H1 (cell line): ENCODE measurements at regions not wholly inside any gene's neighbourhood (a gene's known extent, or its start where the extent isn't known, plus 50 kb on each side); places are given as distances from the start of the nearest gene placed in this dataset.

Experiments
- HDAC2 ChIP-seq, 2 experiments: fragments of 300-600 bp in 1 of 2; sonication (generic) in 1 of 2; IDR thresholded peaks; 2 replicates each; pipeline ENCODE4 v1.6.1; 2011 to 2012; ENCODE audit warnings: low read depth in 2 of 2, low read length in 2 of 2, mild to moderate bottlenecking in 2 of 2, moderate library complexity in 2 of 2, borderline replicate concordance in 1 of 2, inconsistent platforms in 1 of 2
- KDM1A ChIP-seq: fragments of 200-600, 300-600 bp; sonication (generic); IDR thresholded peaks from 2 replicates; pipeline ENCODE4 v1.7.1; 2016; ENCODE audit warnings: mild to moderate bottlenecking, low read length, borderline replicate concordance
- TF ChIP-seq, protein P1 (sequence below): fragments of 300-600 bp; sonication (generic); IDR thresholded peaks from 2 replicates; pipeline ENCODE4 v1.7.1; 2012; ENCODE audit warnings: low read length, moderate library complexity, mild to moderate bottlenecking, inconsistent platforms; ENCODE audit not compliant: insufficient replicate concordance

DNA sequence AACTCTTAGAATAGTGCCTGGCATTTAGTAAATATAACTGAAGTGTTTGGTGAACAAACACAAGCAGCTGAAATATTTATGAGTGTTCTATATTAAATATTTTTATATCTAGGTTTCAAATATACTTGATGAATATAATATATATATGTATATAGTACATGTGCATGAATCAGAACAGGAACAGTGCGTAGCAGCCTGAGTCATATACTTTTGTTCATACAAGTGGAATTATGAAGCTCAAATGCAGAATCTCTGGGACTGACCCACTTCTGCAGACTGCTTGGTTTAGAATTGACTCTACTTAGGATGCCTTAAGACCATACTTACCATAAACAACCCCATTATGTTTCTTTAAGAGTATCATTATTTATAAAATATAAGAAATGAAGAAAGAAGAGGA lies 997.8 kb upstream of the RAG2 start (continued):
- TF ChIP-seq, protein P1, sequence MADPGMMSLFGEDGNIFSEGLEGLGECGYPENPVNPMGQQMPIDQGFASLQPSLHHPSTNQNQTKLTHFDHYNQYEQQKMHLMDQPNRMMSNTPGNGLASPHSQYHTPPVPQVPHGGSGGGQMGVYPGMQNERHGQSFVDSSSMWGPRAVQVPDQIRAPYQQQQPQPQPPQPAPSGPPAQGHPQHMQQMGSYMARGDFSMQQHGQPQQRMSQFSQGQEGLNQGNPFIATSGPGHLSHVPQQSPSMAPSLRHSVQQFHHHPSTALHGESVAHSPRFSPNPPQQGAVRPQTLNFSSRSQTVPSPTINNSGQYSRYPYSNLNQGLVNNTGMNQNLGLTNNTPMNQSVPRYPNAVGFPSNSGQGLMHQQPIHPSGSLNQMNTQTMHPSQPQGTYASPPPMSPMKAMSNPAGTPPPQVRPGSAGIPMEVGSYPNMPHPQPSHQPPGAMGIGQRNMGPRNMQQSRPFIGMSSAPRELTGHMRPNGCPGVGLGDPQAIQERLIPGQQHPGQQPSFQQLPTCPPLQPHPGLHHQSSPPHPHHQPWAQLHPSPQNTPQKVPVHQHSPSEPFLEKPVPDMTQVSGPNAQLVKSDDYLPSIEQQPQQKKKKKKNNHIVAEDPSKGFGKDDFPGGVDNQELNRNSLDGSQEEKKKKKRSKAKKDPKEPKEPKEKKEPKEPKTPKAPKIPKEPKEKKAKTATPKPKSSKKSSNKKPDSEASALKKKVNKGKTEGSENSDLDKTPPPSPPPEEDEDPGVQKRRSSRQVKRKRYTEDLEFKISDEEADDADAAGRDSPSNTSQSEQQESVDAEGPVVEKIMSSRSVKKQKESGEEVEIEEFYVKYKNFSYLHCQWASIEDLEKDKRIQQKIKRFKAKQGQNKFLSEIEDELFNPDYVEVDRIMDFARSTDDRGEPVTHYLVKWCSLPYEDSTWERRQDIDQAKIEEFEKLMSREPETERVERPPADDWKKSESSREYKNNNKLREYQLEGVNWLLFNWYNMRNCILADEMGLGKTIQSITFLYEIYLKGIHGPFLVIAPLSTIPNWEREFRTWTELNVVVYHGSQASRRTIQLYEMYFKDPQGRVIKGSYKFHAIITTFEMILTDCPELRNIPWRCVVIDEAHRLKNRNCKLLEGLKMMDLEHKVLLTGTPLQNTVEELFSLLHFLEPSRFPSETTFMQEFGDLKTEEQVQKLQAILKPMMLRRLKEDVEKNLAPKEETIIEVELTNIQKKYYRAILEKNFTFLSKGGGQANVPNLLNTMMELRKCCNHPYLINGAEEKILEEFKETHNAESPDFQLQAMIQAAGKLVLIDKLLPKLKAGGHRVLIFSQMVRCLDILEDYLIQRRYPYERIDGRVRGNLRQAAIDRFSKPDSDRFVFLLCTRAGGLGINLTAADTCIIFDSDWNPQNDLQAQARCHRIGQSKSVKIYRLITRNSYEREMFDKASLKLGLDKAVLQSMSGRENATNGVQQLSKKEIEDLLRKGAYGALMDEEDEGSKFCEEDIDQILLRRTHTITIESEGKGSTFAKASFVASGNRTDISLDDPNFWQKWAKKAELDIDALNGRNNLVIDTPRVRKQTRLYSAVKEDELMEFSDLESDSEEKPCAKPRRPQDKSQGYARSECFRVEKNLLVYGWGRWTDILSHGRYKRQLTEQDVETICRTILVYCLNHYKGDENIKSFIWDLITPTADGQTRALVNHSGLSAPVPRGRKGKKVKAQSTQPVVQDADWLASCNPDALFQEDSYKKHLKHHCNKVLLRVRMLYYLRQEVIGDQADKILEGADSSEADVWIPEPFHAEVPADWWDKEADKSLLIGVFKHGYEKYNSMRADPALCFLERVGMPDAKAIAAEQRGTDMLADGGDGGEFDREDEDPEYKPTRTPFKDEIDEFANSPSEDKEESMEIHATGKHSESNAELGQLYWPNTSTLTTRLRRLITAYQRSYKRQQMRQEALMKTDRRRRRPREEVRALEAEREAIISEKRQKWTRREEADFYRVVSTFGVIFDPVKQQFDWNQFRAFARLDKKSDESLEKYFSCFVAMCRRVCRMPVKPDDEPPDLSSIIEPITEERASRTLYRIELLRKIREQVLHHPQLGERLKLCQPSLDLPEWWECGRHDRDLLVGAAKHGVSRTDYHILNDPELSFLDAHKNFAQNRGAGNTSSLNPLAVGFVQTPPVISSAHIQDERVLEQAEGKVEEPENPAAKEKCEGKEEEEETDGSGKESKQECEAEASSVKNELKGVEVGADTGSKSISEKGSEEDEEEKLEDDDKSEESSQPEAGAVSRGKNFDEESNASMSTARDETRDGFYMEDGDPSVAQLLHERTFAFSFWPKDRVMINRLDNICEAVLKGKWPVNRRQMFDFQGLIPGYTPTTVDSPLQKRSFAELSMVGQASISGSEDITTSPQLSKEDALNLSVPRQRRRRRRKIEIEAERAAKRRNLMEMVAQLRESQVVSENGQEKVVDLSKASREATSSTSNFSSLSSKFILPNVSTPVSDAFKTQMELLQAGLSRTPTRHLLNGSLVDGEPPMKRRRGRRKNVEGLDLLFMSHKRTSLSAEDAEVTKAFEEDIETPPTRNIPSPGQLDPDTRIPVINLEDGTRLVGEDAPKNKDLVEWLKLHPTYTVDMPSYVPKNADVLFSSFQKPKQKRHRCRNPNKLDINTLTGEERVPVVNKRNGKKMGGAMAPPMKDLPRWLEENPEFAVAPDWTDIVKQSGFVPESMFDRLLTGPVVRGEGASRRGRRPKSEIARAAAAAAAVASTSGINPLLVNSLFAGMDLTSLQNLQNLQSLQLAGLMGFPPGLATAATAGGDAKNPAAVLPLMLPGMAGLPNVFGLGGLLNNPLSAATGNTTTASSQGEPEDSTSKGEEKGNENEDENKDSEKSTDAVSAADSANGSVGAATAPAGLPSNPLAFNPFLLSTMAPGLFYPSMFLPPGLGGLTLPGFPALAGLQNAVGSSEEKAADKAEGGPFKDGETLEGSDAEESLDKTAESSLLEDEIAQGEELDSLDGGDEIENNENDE: no peak
- TF ChIP-seq HDAC2 (IDR thresholded peaks at IDR 0.05; ENCODE audit: borderline replicate concordance in 1 of 2, low read depth in 2 of 2, low read length in 2 of 2) (no peak), KDM1A (no peak)
